GM18526 (cell line): ENCODE measurements at regions not wholly inside any gene's neighbourhood (a gene's known extent, or its start where the extent isn't known, plus 50 kb on each side); places are given as distances from the start of the nearest gene placed in this dataset.

Experiments
- POLR2A ChIP-seq: IDR thresholded peaks from 3 replicates; pipeline ENCODE4 v1.6.1; 2011; ENCODE audit not compliant: insufficient read length; ENCODE audit errors: extremely low read depth

- TF ChIP-seq POLR2A: no peak
Measured at GRCh38 chr17:36755586-36755985, 154.2 kb downstream of the MRM1 start.

- no peak for TF ChIP-seq POLR2A
Measured at GRCh38 chr17:36756695-36757094, 155.3 kb downstream of the MRM1 start.

- no peak for TF ChIP-seq POLR2A
Measured at GRCh38 chr17:36760425-36760824, 159.0 kb downstream of the MRM1 start.

GRCh38 chr17:36761203-36761950 is 160.0 kb downstream of the MRM1 start:
- no peak for TF ChIP-seq POLR2A

GRCh38 chr17:36765436-36766043 is 164.2 kb downstream of the MRM1 start:
- TF ChIP-seq POLR2A: no peak

- no peak for TF ChIP-seq POLR2A
Measured at GRCh38 chr17:36768394-36768793, 167.0 kb downstream of the MRM1 start.

- TF ChIP-seq POLR2A: no peak
Measured at GRCh38 chr17:36773039-36773438, 164.2 kb upstream of the LHX1 start.

GRCh38 chr17:36777118-36777517 is 160.2 kb upstream of the LHX1 start:
- TF ChIP-seq POLR2A: no peak

- no peak for TF ChIP-seq POLR2A
Measured at GRCh38 chr17:36778448-36778847, 158.8 kb upstream of the LHX1 start.

- TF ChIP-seq POLR2A: no peak
Measured at GRCh38 chr17:36779550-36779949, 157.7 kb upstream of the LHX1 start.

- TF ChIP-seq POLR2A: no peak
Measured at GRCh38 chr17:36784633-36785032, 152.6 kb upstream of the LHX1 start.

- no peak for TF ChIP-seq POLR2A
Measured at GRCh38 chr17:36786867-36787266, 150.4 kb upstream of the LHX1 start.

GRCh38 chr17:36791150-36791941 is 145.9 kb upstream of the LHX1 start:
- no peak for TF ChIP-seq POLR2A

GRCh38 chr17:36791942-36792475 is 145.3 kb upstream of the LHX1 start:
- TF ChIP-seq POLR2A: no peak

GRCh38 chr17:36792849-36793248 is 144.4 kb upstream of the LHX1 start:
- TF ChIP-seq POLR2A: no peak

- TF ChIP-seq POLR2A: no peak
Measured at GRCh38 chr17:36793976-36794375, 143.3 kb upstream of the LHX1 start.
